ENCODE measurements at regions not wholly inside any gene's neighbourhood (a gene's known extent, or its start where the extent isn't known, plus 50 kb on each side); places are given as distances from the start of the nearest gene placed in this dataset.
"Not testable (repeated sequence)": the region's sequence is repeated elsewhere in the genome, so short reads cannot be mapped to it uniquely, and the experiment has no call there.

GRCh38 chr11:37301405-37301804 lies 703.4 kb upstream of the RAG2 start:
- not testable (repeated sequence) for H3K36me3 ChIP-seq (ENCODE audit: insufficient read depth, low read length); H3K27me3 ChIP-seq (ENCODE audit: control insufficient read depth in 1 of 2, insufficient read depth in 2 of 2, low read length in 2 of 2); H3K4me3 ChIP-seq (ENCODE audit: low read depth in 1 of 2, low read length in 2 of 2); H3K9me3 ChIP-seq (ENCODE audit: low read length); H3K27ac ChIP-seq (ENCODE audit: low read depth, low read length); H3K9ac ChIP-seq (ENCODE audit: low read length); H3K4me1 ChIP-seq (ENCODE audit: insufficient read depth, low read length)

GRCh38 chr11:37298173-37298572 lies 700.1 kb upstream of the RAG2 start:
- Histone ChIP-seq H3K36me3 (ENCODE audit: insufficient read depth, low read length) (no peaks in the 10 kb centered on the region), H3K4me3 (ENCODE audit: low read depth in 1 of 2, low read length in 2 of 2) (no peak overlapping the region), H3K9me3 (ENCODE audit: low read length) (no peaks in the 10 kb centered on the region)

DNA sequence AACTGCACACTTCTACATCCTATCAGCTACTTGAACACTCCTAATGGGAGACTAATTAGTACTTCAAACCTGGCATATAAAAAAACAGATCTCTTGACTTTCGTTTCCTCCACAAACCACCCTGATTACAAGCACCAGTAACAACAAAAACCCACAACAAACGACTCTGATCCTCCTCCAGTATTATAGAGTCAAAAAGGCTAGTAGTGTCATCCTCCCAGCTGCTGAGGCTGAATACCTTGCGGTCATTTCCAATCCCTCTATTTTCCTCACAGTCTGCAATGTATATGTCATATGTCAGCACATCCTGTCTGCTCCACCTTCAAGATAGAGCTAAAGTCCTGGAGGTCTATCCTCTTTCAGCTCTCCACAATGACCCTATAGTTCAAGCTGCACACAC lies 688.9 kb upstream of the RAG2 start:
- Histone ChIP-seq H3K27ac (ENCODE audit: low read depth, low read length) (no peak overlapping the region), H3K4me1 (ENCODE audit: insufficient read depth, low read length) (no peaks in the 10 kb centered on the region), H3K36me3 (ENCODE audit: insufficient read depth, low read length) (no peaks in the 10 kb centered on the region), H3K9me3 (ENCODE audit: low read length) (no peaks in the 10 kb centered on the region), H3K4me3 (ENCODE audit: low read depth in 1 of 2, low read length in 2 of 2) (no peak overlapping the region), H3K27me3 (ENCODE audit: control insufficient read depth in 1 of 2, insufficient read depth in 2 of 2, low read length in 2 of 2) (no peaks in the 10 kb centered on the region), H3K9ac (ENCODE audit: low read length) (no peak overlapping the region)

More at GRCh38 chr11:37298173-37298572, 700.1 kb upstream of the RAG2 start:
- Histone ChIP-seq H3K4me1 (ENCODE audit: insufficient read depth, low read length) (no peaks in the 10 kb centered on the region), H3K27me3 (ENCODE audit: control insufficient read depth in 1 of 2, insufficient read depth in 2 of 2, low read length in 2 of 2) (no peaks in the 10 kb centered on the region), H3K9ac (ENCODE audit: low read length) (no peak overlapping the region), H3K27ac (ENCODE audit: low read depth, low read length) (no peak overlapping the region)

GRCh38 chr11:37282367-37282766 lies 684.3 kb upstream of the RAG2 start:
- no peak overlapping the region for H3K27ac ChIP-seq (ENCODE audit: low read depth, low read length)
- no peak overlapping the region for H3K4me3 ChIP-seq (ENCODE audit: low read depth in 1 of 2, low read length in 2 of 2)
- H3K27me3 ChIP-seq (ENCODE audit: control insufficient read depth in 1 of 2, insufficient read depth in 2 of 2, low read length in 2 of 2): no peaks in the 10 kb centered on the region
- no peak overlapping the region for H3K9ac ChIP-seq (ENCODE audit: low read length)
- H3K4me1 ChIP-seq (ENCODE audit: insufficient read depth, low read length): no peaks in the 10 kb centered on the region
- no peaks in the 10 kb centered on the region for H3K9me3 ChIP-seq (ENCODE audit: low read length)
- no peaks in the 10 kb centered on the region for H3K36me3 ChIP-seq (ENCODE audit: insufficient read depth, low read length)

GRCh38 chr11:37280200-37280599 lies 682.2 kb upstream of the RAG2 start:
- no peak overlapping the region for H3K9ac ChIP-seq (ENCODE audit: low read length)
- no peaks in the 10 kb centered on the region for H3K9me3 ChIP-seq (ENCODE audit: low read length)
- no peaks in the 10 kb centered on the region for H3K36me3 ChIP-seq (ENCODE audit: insufficient read depth, low read length)
- H3K4me1 ChIP-seq (ENCODE audit: insufficient read depth, low read length): no peaks in the 10 kb centered on the region
- H3K4me3 ChIP-seq (ENCODE audit: low read depth in 1 of 2, low read length in 2 of 2): no peak overlapping the region
- no peak overlapping the region for H3K27ac ChIP-seq (ENCODE audit: low read depth, low read length)
- H3K27me3 ChIP-seq (ENCODE audit: control insufficient read depth in 1 of 2, insufficient read depth in 2 of 2, low read length in 2 of 2): no peaks in the 10 kb centered on the region

GRCh38 chr11:37277896-37278465 lies 679.9 kb upstream of the RAG2 start:
- no peaks in the 10 kb centered on the region for H3K4me1 ChIP-seq (ENCODE audit: insufficient read depth, low read length)
- H3K4me3 ChIP-seq (ENCODE audit: low read depth in 1 of 2, low read length in 2 of 2): no peak overlapping the region
- H3K36me3 ChIP-seq (ENCODE audit: insufficient read depth, low read length): no peaks in the 10 kb centered on the region
- H3K9ac ChIP-seq (ENCODE audit: low read length): no peak overlapping the region
- no peak overlapping the region for H3K27ac ChIP-seq (ENCODE audit: low read depth, low read length)
- H3K27me3 ChIP-seq (ENCODE audit: control insufficient read depth in 1 of 2, insufficient read depth in 2 of 2, low read length in 2 of 2): no peaks in the 10 kb centered on the region
- no peaks in the 10 kb centered on the region for H3K9me3 ChIP-seq (ENCODE audit: low read length)

- no peaks in the 10 kb centered on the region for H3K36me3 ChIP-seq (ENCODE audit: insufficient read depth, low read length)
- no peak overlapping the region for H3K27ac ChIP-seq (ENCODE audit: low read depth, low read length)
- H3K4me1 ChIP-seq (ENCODE audit: insufficient read depth, low read length): no peaks in the 10 kb centered on the region
- no peak overlapping the region for H3K4me3 ChIP-seq (ENCODE audit: low read depth in 1 of 2, low read length in 2 of 2)
- H3K9ac ChIP-seq (ENCODE audit: low read length): no peak overlapping the region
- no peaks in the 10 kb centered on the region for H3K9me3 ChIP-seq (ENCODE audit: low read length)
- no peaks in the 10 kb centered on the region for H3K27me3 ChIP-seq (ENCODE audit: control insufficient read depth in 1 of 2, insufficient read depth in 2 of 2, low read length in 2 of 2)
Observed at GRCh38 chr11:37264783-37265182, 666.7 kb upstream of the RAG2 start.

GRCh38 chr11:37264060-37264459 lies 666.0 kb upstream of the RAG2 start:
- H3K36me3 ChIP-seq (ENCODE audit: insufficient read depth, low read length): no peaks in the 10 kb centered on the region
- H3K27ac ChIP-seq (ENCODE audit: low read depth, low read length): no peak overlapping the region
- H3K9me3 ChIP-seq (ENCODE audit: low read length): no peaks in the 10 kb centered on the region
- no peak overlapping the region for H3K4me3 ChIP-seq (ENCODE audit: low read depth in 1 of 2, low read length in 2 of 2)
- no peak overlapping the region for H3K9ac ChIP-seq (ENCODE audit: low read length)
- H3K4me1 ChIP-seq (ENCODE audit: insufficient read depth, low read length): no peaks in the 10 kb centered on the region
- H3K27me3 ChIP-seq (ENCODE audit: control insufficient read depth in 1 of 2, insufficient read depth in 2 of 2, low read length in 2 of 2): no peaks in the 10 kb centered on the region

GRCh38 chr11:37263467-37263866 lies 665.4 kb upstream of the RAG2 start:
- not testable (repeated sequence) for H3K4me3 ChIP-seq (ENCODE audit: low read depth in 1 of 2, low read length in 2 of 2); H3K36me3 ChIP-seq (ENCODE audit: insufficient read depth, low read length); H3K4me1 ChIP-seq (ENCODE audit: insufficient read depth, low read length); H3K9ac ChIP-seq (ENCODE audit: low read length); H3K27me3 ChIP-seq (ENCODE audit: control insufficient read depth in 1 of 2, insufficient read depth in 2 of 2, low read length in 2 of 2); H3K9me3 ChIP-seq (ENCODE audit: low read length); H3K27ac ChIP-seq (ENCODE audit: low read depth, low read length)

- Histone ChIP-seq H3K27me3 (ENCODE audit: control insufficient read depth in 1 of 2, insufficient read depth in 2 of 2, low read length in 2 of 2) (no peaks in the 10 kb centered on the region), H3K9ac (ENCODE audit: low read length) (no peak overlapping the region), H3K36me3 (ENCODE audit: insufficient read depth, low read length) (no peaks in the 10 kb centered on the region), H3K4me1 (ENCODE audit: insufficient read depth, low read length) (no peaks in the 10 kb centered on the region), H3K4me3 (ENCODE audit: low read depth in 1 of 2, low read length in 2 of 2) (no peak overlapping the region), H3K9me3 (ENCODE audit: low read length) (no peaks in the 10 kb centered on the region), H3K27ac (ENCODE audit: low read depth, low read length) (no peak overlapping the region)
Observed at GRCh38 chr11:37259734-37260133, 661.7 kb upstream of the RAG2 start.

GRCh38 chr11:37248145-37248544 lies 650.1 kb upstream of the RAG2 start:
- Histone ChIP-seq H3K4me1 (ENCODE audit: insufficient read depth, low read length) (no peaks in the 10 kb centered on the region), H3K9me3 (ENCODE audit: low read length) (no peaks in the 10 kb centered on the region), H3K27me3 (ENCODE audit: control insufficient read depth in 1 of 2, insufficient read depth in 2 of 2, low read length in 2 of 2) (no peaks in the 10 kb centered on the region), H3K9ac (ENCODE audit: low read length) (no peak overlapping the region), H3K27ac (ENCODE audit: low read depth, low read length) (no peak overlapping the region), H3K36me3 (ENCODE audit: insufficient read depth, low read length) (no peaks in the 10 kb centered on the region), H3K4me3 (ENCODE audit: low read depth in 1 of 2, low read length in 2 of 2) (no peak overlapping the region)

- not testable (repeated sequence) for H3K9ac ChIP-seq (ENCODE audit: low read length); H3K27me3 ChIP-seq (ENCODE audit: control insufficient read depth in 1 of 2, insufficient read depth in 2 of 2, low read length in 2 of 2); H3K27ac ChIP-seq (ENCODE audit: low read depth, low read length); H3K4me1 ChIP-seq (ENCODE audit: insufficient read depth, low read length); H3K9me3 ChIP-seq (ENCODE audit: low read length); H3K4me3 ChIP-seq (ENCODE audit: low read depth in 1 of 2, low read length in 2 of 2); H3K36me3 ChIP-seq (ENCODE audit: insufficient read depth, low read length)
Observed at GRCh38 chr11:37246092-37246491, 648.1 kb upstream of the RAG2 start.

Measured in muscle layer of colon (tissue), 2 donors.